ENCODE measurements at regions not wholly inside any gene's neighbourhood (a gene's known extent, or its start where the extent isn't known, plus 50 kb on each side); places are given as distances from the start of the nearest gene placed in this dataset.
"Not testable (repeated sequence)": the region's sequence is repeated elsewhere in the genome, so short reads cannot be mapped to it uniquely, and the experiment has no call there.

GRCh38 chr6:140040396-140040795 is 665.9 kb upstream of the CITED2 start:
- DNase-seq (ENCODE audit: low read depth): no peak

- DNase-seq (ENCODE audit: low read depth): no peak
These were observed 664.9 kb upstream of the CITED2 start for GRCh38 chr6:140039364-140039763.

- no peak for DNase-seq (ENCODE audit: low read depth)
These were observed 661.7 kb upstream of the CITED2 start for GRCh38 chr6:140036196-140036595.

- DNase-seq (ENCODE audit: low read depth): no peak
These were observed 657.7 kb upstream of the CITED2 start for GRCh38 chr6:140032189-140032588.

- DNase-seq (ENCODE audit: low read depth): no peak
These were observed 655.1 kb upstream of the CITED2 start for GRCh38 chr6:140029551-140029950.

- DNase-seq (ENCODE audit: low read depth): no peak
These were observed 652.8 kb upstream of the CITED2 start for GRCh38 chr6:140027219-140027618.

GRCh38 chr6:140026546-140026945 is 652.1 kb upstream of the CITED2 start:
- no peak for DNase-seq (ENCODE audit: low read depth)

- no peak for DNase-seq (ENCODE audit: low read depth)
These were observed 650.7 kb upstream of the CITED2 start for GRCh38 chr6:140025171-140025570.

GRCh38 chr6:140020207-140020791 is 645.9 kb upstream of the CITED2 start:
- DNase-seq (ENCODE audit: low read depth): no peak

GRCh38 chr6:140018588-140018987 is 644.1 kb upstream of the CITED2 start:
- DNase-seq (ENCODE audit: low read depth): no peak

- DNase-seq (ENCODE audit: low read depth): no peak
These were observed 643.0 kb upstream of the CITED2 start for GRCh38 chr6:140017470-140017869.

GRCh38 chr6:140012150-140012549 is 637.7 kb upstream of the CITED2 start:
- no peak for DNase-seq (ENCODE audit: low read depth)

GRCh38 chr6:140011537-140011936 is 637.1 kb upstream of the CITED2 start:
- no peak for DNase-seq (ENCODE audit: low read depth)

- DNase-seq (ENCODE audit: low read depth): no peak
These were observed 634.8 kb upstream of the CITED2 start for GRCh38 chr6:140009286-140009685.

- no peak for DNase-seq (ENCODE audit: low read depth)
These were observed 633.1 kb upstream of the CITED2 start for GRCh38 chr6:140007525-140007924.

- DNase-seq (ENCODE audit: low read depth): no peak
These were observed 628.8 kb upstream of the CITED2 start for GRCh38 chr6:140003217-140003616.

GRCh38 chr6:140002396-140003022 is 628.1 kb upstream of the CITED2 start:
- no peak for DNase-seq (ENCODE audit: low read depth)

GRCh38 chr6:140001821-140002341 is 627.4 kb upstream of the CITED2 start:
- no peak for DNase-seq (ENCODE audit: low read depth)

GRCh38 chr6:140001005-140001404 is 626.6 kb upstream of the CITED2 start:
- DNase-seq (ENCODE audit: low read depth): no peak

- DNase-seq (ENCODE audit: low read depth): not testable (repeated sequence)
These were observed 625.2 kb upstream of the CITED2 start for GRCh38 chr6:139999661-140000060.

GRCh38 chr6:139998478-139998877 is 624.0 kb upstream of the CITED2 start:
- DNase-seq (ENCODE audit: low read depth): not testable (repeated sequence)

GRCh38 chr6:139996253-139996834 is 621.9 kb upstream of the CITED2 start:
- no peak for DNase-seq (ENCODE audit: low read depth)

GRCh38 chr6:139994998-139995397 is 620.5 kb upstream of the CITED2 start:
- DNase-seq (ENCODE audit: low read depth): no peak
